H1 (cell line): ENCODE measurements at regions not wholly inside any gene's neighbourhood (a gene's known extent, or its start where the extent isn't known, plus 50 kb on each side); places are given as distances from the start of the nearest gene placed in this dataset.

Experiments
- ATF2 ChIP-seq: IDR thresholded peaks from 2 replicates; pipeline ENCODE4 v1.6.1; 2012; ENCODE audit warnings: low read length, inconsistent platforms

GRCh38 chr18:26740396-26740795, 125.1 kb downstream of the AQP4 start (continued):
- no peak for TF ChIP-seq ATF2
